AG09309 (cell line): ENCODE measurements at regions not wholly inside any gene's neighbourhood (a gene's known extent, or its start where the extent isn't known, plus 50 kb on each side); places are given as distances from the start of the nearest gene placed in this dataset.

Experiments
- DNase-seq: peaks from one replicate; pipeline ENCODE4 v3.0.0-alpha.2; 2010; ENCODE audit warnings: low read depth
- H3K4me3 ChIP-seq: 2 replicates; pipeline ENCODE4 v1.5.1; 2011; ENCODE audit warnings: mild to moderate bottlenecking, low read depth, low read length, moderate library complexity; ENCODE audit not compliant: control insufficient read depth
- CTCF ChIP-seq: IDR thresholded peaks from 2 replicates; pipeline ENCODE4 v1.5.1; 2011; ENCODE audit warnings: mild to moderate bottlenecking, low read depth, low read length, inconsistent platforms; ENCODE audit not compliant: insufficient read depth, control insufficient read depth; ENCODE audit errors: missing control alignments

- no peak overlapping the region for H3K4me3 ChIP-seq
- no peak for DNase-seq
- TF ChIP-seq CTCF, result no peak
These were observed 2028.3 kb downstream of the PCDH7 start for GRCh38 chr4:32748498-32748897.

- DNase-seq, result no peak
These were observed 2032.8 kb downstream of the PCDH7 start for GRCh38 chr4:32752962-32753361.

GRCh38 chr4:32768664-32769389 lies 2048.7 kb downstream of the PCDH7 start:
- TF ChIP-seq CTCF, result no peak
- no peak for DNase-seq
- no peak overlapping the region for H3K4me3 ChIP-seq

More at GRCh38 chr4:32752962-32753361, 2032.8 kb downstream of the PCDH7 start:
- TF ChIP-seq CTCF, result no peak
- H3K4me3 ChIP-seq, result no peak overlapping the region

GRCh38 chr4:32771491-32771890 lies 2051.3 kb downstream of the PCDH7 start:
- H3K4me3 ChIP-seq, result no peak overlapping the region
- no peak for DNase-seq
- no peak for TF ChIP-seq CTCF

GRCh38 chr4:32775049-32775448 lies 2054.9 kb downstream of the PCDH7 start:
- no peak for TF ChIP-seq CTCF
- H3K4me3 ChIP-seq, result no peak overlapping the region
- no peak for DNase-seq

GRCh38 chr4:32776435-32777203 lies 2056.4 kb downstream of the PCDH7 start:
- TF ChIP-seq CTCF, result no peak
- no peak for DNase-seq
- H3K4me3 ChIP-seq, result no peak overlapping the region
